Liver (tissue), 8 donors: ENCODE measurements at regions not wholly inside any gene's neighbourhood (a gene's known extent, or its start where the extent isn't known, plus 50 kb on each side); places are given as distances from the start of the nearest gene placed in this dataset.

Experiments
- DNase-seq: peaks from one replicate; pipeline ENCODE4 v3.0.0-alpha.2; 2017; ENCODE audit warnings: low spot score
- H3K27ac ChIP-seq, 2 donors: one replicate each; pipeline ENCODE4 v1.7.0; 2013; ENCODE audit warnings: inconsistent platforms in 2 of 2, low read length in 2 of 2, control low read depth in 1 of 2, low read depth in 1 of 2, mild to moderate bottlenecking in 1 of 2
- H3K27me3 ChIP-seq, 4 donors: one replicate each; pipeline versions ENCODE4 v1.6.1 to v1.7.0; 2013; ENCODE audit warnings: low read length in 3 of 4, inconsistent platforms in 1 of 4, mild to moderate bottlenecking in 1 of 4, moderate library complexity in 1 of 4; ENCODE audit not compliant: control insufficient read depth in 4 of 4, insufficient read depth in 4 of 4
- H3K36me3 ChIP-seq, 4 donors: one replicate each; pipeline versions ENCODE4 v1.6.1 to v1.7.0; 2013; ENCODE audit warnings: low read length in 3 of 4, mild to moderate bottlenecking in 3 of 4, low read depth in 1 of 4, moderate library complexity in 1 of 4; ENCODE audit not compliant: control insufficient read depth in 4 of 4, insufficient read depth in 3 of 4
- H3K4me1 ChIP-seq, 4 donors: one replicate each; pipeline versions ENCODE4 v1.6.1 to v1.7.0; 2013; ENCODE audit warnings: low read length in 3 of 4, mild to moderate bottlenecking in 3 of 4, moderate library complexity in 1 of 4; ENCODE audit not compliant: control insufficient read depth in 4 of 4, insufficient read depth in 4 of 4
- H3K4me3 ChIP-seq, 3 donors: one replicate each; pipeline versions ENCODE4 v1.6.1 to v1.7.0; 2013; ENCODE audit warnings: low read length in 3 of 3, control low read depth in 1 of 3, low read depth in 1 of 3, mild to moderate bottlenecking in 1 of 3
- H3K9ac ChIP-seq, 2 donors: one replicate each; pipeline ENCODE4 v1.7.0; 2013; ENCODE audit warnings: low read length in 2 of 2, mild to moderate bottlenecking in 2 of 2, moderate library complexity in 2 of 2, control low read depth in 1 of 2, low read depth in 1 of 2
- H3K9me3 ChIP-seq, 4 donors: one replicate each; pipeline versions ENCODE4 v1.6.1 to v1.7.0; 2013; ENCODE audit warnings: low read length in 3 of 4; ENCODE audit not compliant: control insufficient read depth in 4 of 4
- ATF3 ChIP-seq: IDR thresholded peaks from 2 replicates; pipeline ENCODE4 v1.6.1; 2016; ENCODE audit warnings: antibody characterized with exemption
- CTCF ChIP-seq: fragments of 150-350 bp; IDR thresholded peaks from 2 replicates; pipeline ENCODE4 v1.5.1; 2017; ENCODE audit warnings: improper control_type of control experiment, low read depth, low read length; ENCODE audit not compliant: missing input control
- FOXA1 ChIP-seq: IDR thresholded peaks from 2 replicates; pipeline ENCODE4 v1.6.1; 2016; ENCODE audit warnings: antibody characterized with exemption
- FOXA2 ChIP-seq: IDR thresholded peaks from 2 replicates; pipeline ENCODE4 v1.6.1; 2016; ENCODE audit warnings: antibody characterized with exemption
- GABPA ChIP-seq, 2 donors: IDR thresholded peaks in 1 of 2; conservative IDR thresholded peaks in 1 of 2; 2 replicates each; pipeline ENCODE4 v1.6.1; 2016; ENCODE audit warnings: antibody characterized with exemption in 2 of 2, mild to moderate bottlenecking in 1 of 2, moderate library complexity in 1 of 2
- HNF4A ChIP-seq, 2 donors: conservative IDR thresholded peaks; 2 replicates each; pipeline ENCODE4 v1.6.1; 2016; ENCODE audit warnings: antibody characterized with exemption in 2 of 2, mild to moderate bottlenecking in 2 of 2
- HNF4G ChIP-seq: IDR thresholded peaks from 2 replicates; pipeline ENCODE4 v1.6.1; 2016; ENCODE audit warnings: antibody characterized with exemption
- MAX ChIP-seq: IDR thresholded peaks from 2 replicates; pipeline ENCODE4 v1.6.1; 2016; ENCODE audit warnings: antibody characterized with exemption
- NR2F2 ChIP-seq: IDR thresholded peaks from 2 replicates; pipeline ENCODE4 v1.6.1; 2016; ENCODE audit warnings: antibody characterized with exemption
- REST ChIP-seq: IDR thresholded peaks from 2 replicates; pipeline ENCODE4 v1.6.1; 2016; ENCODE audit warnings: antibody characterized with exemption, mild to moderate bottlenecking
- SP1 ChIP-seq: IDR thresholded peaks from 2 replicates; pipeline ENCODE4 v1.6.1; 2018; ENCODE audit warnings: antibody characterized with exemption, mild to moderate bottlenecking
- TAF1 ChIP-seq: conservative IDR thresholded peaks from 2 replicates; pipeline ENCODE4 v1.6.1; 2016; ENCODE audit warnings: antibody characterized with exemption, mild to moderate bottlenecking
- YY1 ChIP-seq: IDR thresholded peaks from 2 replicates; pipeline ENCODE4 v1.6.1; 2016; ENCODE audit warnings: antibody characterized with exemption, mild to moderate bottlenecking
- ZBTB33 ChIP-seq: IDR thresholded peaks from 2 replicates; pipeline ENCODE4 v1.6.1; 2016; ENCODE audit warnings: antibody characterized with exemption
- WGBS: extraction: QIAGEN DNeasy Blood & Tissue Kit; methylation state at CpG from one replicate; pipeline ENCODE4 v1.1.7; 2013; 5-methylcytosine and 5-hydroxymethylcytosine counted together
- donor health status: healthy.
- donor health status: healthy.
- donor health status: healthy.
- donor health status: healthy.
- donor health status: healthy.

- peaks cover 0 to 7% (median 0%) of the 10 kb centered on the region in 4 donors for H3K4me1 ChIP-seq
- H3K9ac ChIP-seq: no peak overlapping the region
- H3K4me3 ChIP-seq: no peak overlapping the region
- no peaks in the 10 kb centered on the region for H3K9me3 ChIP-seq
- no peak for DNase-seq
- TF ChIP-seq REST: no peak
- no peak for TF ChIP-seq ATF3
- no peak for TF ChIP-seq HNF4G
- TF ChIP-seq GABPA (IDR thresholded peaks at IDR 0.05 in 1 of 2, conservative IDR thresholded peaks at IDR 0.05 in 1 of 2): no peak
- peak in 1 of 2 donors; percentile 26 for TF ChIP-seq HNF4A (conservative IDR thresholded peaks at IDR 0.05)
- H3K36me3 ChIP-seq: no peaks in the 10 kb centered on the region
- no peaks in the 10 kb centered on the region for H3K27me3 ChIP-seq
- H3K27ac ChIP-seq: no peak overlapping the region
- 90% methylated on average over 1 of the region's 1 CpG for WGBS
Observed at GRCh38 chr1:221963742-221964141, 221.9 kb upstream of the DUSP10 start.

- Histone ChIP-seq H3K4me1 (peaks cover 0 to 7% (median 0%) of the 10 kb centered on the region in 4 donors), H3K9ac (no peak overlapping the region), H3K36me3 (no peaks in the 10 kb centered on the region), H3K9me3 (no peaks in the 10 kb centered on the region), H3K27ac (no peak overlapping the region), H3K4me3 (no peak overlapping the region), H3K27me3 (no peaks in the 10 kb centered on the region)
- no peak for TF ChIP-seq CTCF
- TF ChIP-seq SP1: no peak
- TF ChIP-seq NR2F2: no peak
- no peak for TF ChIP-seq HNF4A (conservative IDR thresholded peaks at IDR 0.05)
- no peak for TF ChIP-seq REST
- TF ChIP-seq YY1: no peak
- no peak for TF ChIP-seq FOXA2
- no peak for TF ChIP-seq ATF3
- TF ChIP-seq FOXA1: no peak
- TF ChIP-seq TAF1: no peak
- no peak for TF ChIP-seq ZBTB33
- TF ChIP-seq MAX: no peak
- 96% methylated on average over 4 of the region's 4 CpGs for WGBS
- no peak for DNase-seq
Observed at GRCh38 chr1:221962385-221962784, 220.5 kb upstream of the DUSP10 start.
